A673 (cell line): ENCODE measurements at regions not wholly inside any gene's neighbourhood (a gene's known extent, or its start where the extent isn't known, plus 50 kb on each side); places are given as distances from the start of the nearest gene placed in this dataset.

Experiments
- EZH2 ChIP-seq: fragments of 200-600 bp; sonication (generic); IDR thresholded peaks from 2 replicates; pipeline ENCODE4 v1.6.1; 2017; ENCODE audit warnings: borderline replicate concordance, low read depth, mild to moderate bottlenecking, mixed read lengths, antibody characterized with exemption, low read length; ENCODE audit not compliant: poor library complexity, severe bottlenecking
- TF ChIP-seq, protein P1 (sequence below): fragments of 300-800, 200-600 bp; sonication (generic); conservative IDR thresholded peaks from 2 replicates; pipeline ENCODE4 v1.5.1; 2017; ENCODE audit warnings: low read depth, mild to moderate bottlenecking, antibody characterized with exemption, low read length, moderate library complexity, mixed read lengths

DNA sequence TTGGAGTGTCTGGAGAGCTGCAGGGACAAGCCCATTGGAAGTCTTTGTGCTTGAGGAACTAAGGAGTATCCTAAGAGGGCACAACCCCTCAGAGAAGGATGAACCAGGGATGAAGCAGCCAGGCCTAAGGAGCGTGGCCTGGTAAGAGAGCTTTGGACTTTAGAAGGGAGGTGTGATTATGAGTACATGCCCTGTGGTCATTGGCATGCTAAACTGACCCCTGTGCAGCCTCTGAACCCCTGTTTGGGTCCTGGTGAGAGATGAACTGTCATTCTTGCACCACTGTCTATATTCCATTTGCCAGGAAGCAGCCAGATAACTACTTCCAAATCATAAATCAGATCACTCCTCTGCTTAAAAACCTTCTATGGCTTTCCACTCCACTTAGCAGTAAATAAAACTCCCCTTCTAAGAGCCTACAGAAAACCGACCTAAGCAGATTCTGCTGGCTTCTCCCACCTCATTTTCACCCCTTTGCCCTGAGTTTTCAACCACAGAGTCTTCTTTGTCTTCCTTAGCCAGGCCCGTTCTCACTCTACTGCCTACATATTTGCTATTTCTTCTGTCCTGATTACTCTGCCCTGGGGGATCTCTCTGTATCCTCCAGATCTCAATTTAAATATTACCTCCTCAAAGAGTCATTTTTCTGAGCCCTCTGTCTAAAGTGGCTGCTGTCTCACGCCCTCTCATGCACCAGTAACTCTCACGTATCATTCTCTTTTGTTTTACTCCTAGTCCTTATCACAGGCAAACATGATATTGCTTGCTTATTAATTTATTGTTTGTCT, 56.7 kb downstream of the MID1IP1 start:
- no peak for TF ChIP-seq EZH2
- TF ChIP-seq, protein P1, sequence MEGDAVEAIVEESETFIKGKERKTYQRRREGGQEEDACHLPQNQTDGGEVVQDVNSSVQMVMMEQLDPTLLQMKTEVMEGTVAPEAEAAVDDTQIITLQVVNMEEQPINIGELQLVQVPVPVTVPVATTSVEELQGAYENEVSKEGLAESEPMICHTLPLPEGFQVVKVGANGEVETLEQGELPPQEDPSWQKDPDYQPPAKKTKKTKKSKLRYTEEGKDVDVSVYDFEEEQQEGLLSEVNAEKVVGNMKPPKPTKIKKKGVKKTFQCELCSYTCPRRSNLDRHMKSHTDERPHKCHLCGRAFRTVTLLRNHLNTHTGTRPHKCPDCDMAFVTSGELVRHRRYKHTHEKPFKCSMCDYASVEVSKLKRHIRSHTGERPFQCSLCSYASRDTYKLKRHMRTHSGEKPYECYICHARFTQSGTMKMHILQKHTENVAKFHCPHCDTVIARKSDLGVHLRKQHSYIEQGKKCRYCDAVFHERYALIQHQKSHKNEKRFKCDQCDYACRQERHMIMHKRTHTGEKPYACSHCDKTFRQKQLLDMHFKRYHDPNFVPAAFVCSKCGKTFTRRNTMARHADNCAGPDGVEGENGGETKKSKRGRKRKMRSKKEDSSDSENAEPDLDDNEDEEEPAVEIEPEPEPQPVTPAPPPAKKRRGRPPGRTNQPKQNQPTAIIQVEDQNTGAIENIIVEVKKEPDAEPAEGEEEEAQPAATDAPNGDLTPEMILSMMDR, result no peak
